ENCODE measurements at regions not wholly inside any gene's neighbourhood (a gene's known extent, or its start where the extent isn't known, plus 50 kb on each side); places are given as distances from the start of the nearest gene placed in this dataset.

- Histone ChIP-seq H3K27ac (ENCODE audit: low read depth, low read length) (no peak overlapping the region), H3K9ac (replicated peaks in 1 of 4; ENCODE audit: extremely low read depth in 1 of 4, low read depth in 3 of 4, low read length in 3 of 4) (no peak overlapping the region), H4K8ac (ENCODE audit: extremely low read depth, insufficient read depth, low read length) (no peak overlapping the region), H4K20me1 (replicated peaks in 1 of 2; ENCODE audit: control insufficient read depth in 1 of 2, insufficient read depth in 2 of 2, low read length in 2 of 2) (no peaks in the 10 kb centered on the region), H3K79me2 (ENCODE audit: control insufficient read depth in 1 of 2, insufficient read depth in 2 of 2, low read length in 2 of 2) (no peaks in the 10 kb centered on the region), H3K4me3 (ENCODE audit: extremely low read depth in 1 of 4, insufficient read depth in 2 of 4, low read depth in 3 of 4, low read length in 4 of 4) (no peak overlapping the region), H2BK120ac (replicated peaks; ENCODE audit: low read depth, low read length) (no peak overlapping the region), H3K4me1 (replicated peaks in 1 of 4; ENCODE audit: control insufficient read depth in 3 of 4, insufficient read depth in 4 of 4, low read length in 3 of 4) (no peaks in the 10 kb centered on the region), H2BK12ac (ENCODE audit: low read depth, low read length) (no peak overlapping the region), H3K79me1 (ENCODE audit: low read depth, low read length) (no peaks in the 10 kb centered on the region), H3K14ac (ENCODE audit: insufficient read length) (no peak overlapping the region), H4K5ac (ENCODE audit: insufficient read length, low read depth, low read length) (no peak overlapping the region), H3K36me3 (ENCODE audit: control insufficient read depth in 2 of 4, insufficient read depth in 4 of 4, low read length in 3 of 4) (no peaks in the 10 kb centered on the region), H3K4me2 (ENCODE audit: insufficient read depth in 1 of 2, low read depth in 2 of 2, low read length in 2 of 2) (no peak overlapping the region), H3K4ac (replicated peaks; ENCODE audit: insufficient read length, low read depth, low read length) (no peak overlapping the region), H3K18ac (ENCODE audit: extremely low read depth, low read length) (no peak overlapping the region), H2AFZ (ENCODE audit: low read length) (0 out of 2 replicates have a peak overlapping the region, but pooled peaks have one; percentile 70), H4K91ac (replicated peaks; ENCODE audit: insufficient read length, low read length) (no peak overlapping the region), H3K23ac (ENCODE audit: insufficient read length) (no peak overlapping the region), H3K9me3 (ENCODE audit: insufficient read depth in 2 of 2, low read depth in 1 of 2, low read length in 1 of 2) (no peaks in the 10 kb centered on the region), H2AK5ac (ENCODE audit: low read depth, low read length) (no peak overlapping the region), H3K23me2 (ENCODE audit: low read depth, low read length) (no peaks in the 10 kb centered on the region), H2BK5ac (ENCODE audit: low read depth, low read length) (no peak overlapping the region), H3K56ac (replicated peaks; ENCODE audit: insufficient read length, low read depth, low read length) (no peak overlapping the region), H3K27me3 (replicated peaks in 1 of 4; ENCODE audit: control insufficient read depth in 3 of 4, extremely low read depth in 1 of 4, insufficient read depth in 3 of 4, low read length in 3 of 4) (no peaks in the 10 kb centered on the region), H2BK20ac (ENCODE audit: low read length) (no peak overlapping the region), H2BK15ac (ENCODE audit: low read length) (no peak overlapping the region)
- POLR2A ChIA-PET (ENCODE audit: partially characterized antibody), result no interaction called here
- FAIRE-seq (no peak), DNase-seq (ENCODE audit: low read depth in 1 of 2, low spot score in 2 of 2) (no peak)
- WGBS, 2 experiments (ENCODE audit: extremely low coverage in 1 of 2, insufficient coverage in 1 of 2, insufficient read length in 1 of 2, insufficient replicate concordance in 2 of 2, low coverage in 1 of 2, low lambda C conversion rate in 2 of 2, missing lambda C conversion rate in 1 of 2), result 100% methylated on average over 1 of the region's 1 CpG; no CpG with 5 or more reads in 1 of the 2 experiments
- CTCF ChIA-PET (ENCODE audit: partially characterized antibody), result no interaction called here
- TF ChIP-seq EZH2 (IDR thresholded peaks at IDR 0.05; ENCODE audit: low read depth, low read length, severe bottlenecking) (no peak), RNF2 (IDR thresholded peaks at IDR 0.05; ENCODE audit: borderline replicate concordance, low read depth, low read length, missing control alignments, poor library complexity, severe bottlenecking) (no peak), TEAD4 (IDR thresholded peaks at IDR 0.05; ENCODE audit: low read depth, low read length) (no peak), BACH1 (IDR thresholded peaks at IDR 0.05; ENCODE audit: low read length) (no peak), TCF12 (IDR thresholded peaks at IDR 0.05; ENCODE audit: low read depth, low read length) (no peak), MAX (IDR thresholded peaks at IDR 0.05) (no peak), SAP30 (IDR thresholded peaks at IDR 0.05; ENCODE audit: insufficient read depth, insufficient replicate concordance, low read length) (no peak)
Measured at GRCh38 chr13:105665284-105665683, 870.2 kb downstream of the EFNB2 start.
